ENCODE measurements at regions not wholly inside any gene's neighbourhood (a gene's known extent, or its start where the extent isn't known, plus 50 kb on each side); places are given as distances from the start of the nearest gene placed in this dataset.

- Histone ChIP-seq H3K4me3 (no peak overlapping the region), H3K4me1 (peaks cover 0 to 4% (median 0%) of the 10 kb centered on the region in 4 donors), H3K36me3 (no peaks in the 10 kb centered on the region), H3K27ac (no peak overlapping the region), H3K27me3 (no peaks in the 10 kb centered on the region), H3K9me3 (no peaks in the 10 kb centered on the region)
- DNase-seq: no peak
- WGBS, 2 donors (ENCODE audit: low coverage in 1 of 2): 91% methylated on average over 17 of the region's 17 CpGs; no CpG with 5 or more reads in 1 of the 2 donors
- intact Hi-C loops (cut with DNase I; ENCODE audit: low total_unique reads): loop anchor here (5.0 kb wide), 1 partner anchor 554 kb away; no protein-coding TSS in a partner anchor
- in situ Hi-C loops (cut with MboI; ENCODE audit: low pct_ligation_motif_present in 1 of 4, low pct_unique_long_range_greater_than_20kb in 1 of 4, low sequenced_read_pairs in 3 of 4): loop anchor here in 2 of 4 donors (25.0 kb wide), 1 partner anchor 1639 kb away; no protein-coding TSS in a partner anchor
- no peak for TF ChIP-seq EP300 (IDR thresholded peaks at IDR 0.05; ENCODE audit: low read depth)
- no peak for TF ChIP-seq POLR2AphosphoS5 (IDR thresholded peaks at IDR 0.05)
- TF ChIP-seq POLR2A (IDR thresholded peaks at IDR 0.05): no peak
- no peak for TF ChIP-seq CTCF (IDR thresholded peaks at IDR 0.05)
Observed at GRCh38 chr1:50326026-50326425, 97.2 kb downstream of the DMRTA2 start.

- Histone ChIP-seq H3K27me3 (no peaks in the 10 kb centered on the region), H3K9me3 (no peaks in the 10 kb centered on the region), H3K36me3 (no peaks in the 10 kb centered on the region), H3K4me3 (no peak overlapping the region), H3K27ac (no peak overlapping the region), H3K4me1 (no peaks in the 10 kb centered on the region)
- no peak for TF ChIP-seq CTCF (IDR thresholded peaks at IDR 0.05)
- TF ChIP-seq EP300 (IDR thresholded peaks at IDR 0.05; ENCODE audit: low read depth): no peak
- TF ChIP-seq POLR2A (IDR thresholded peaks at IDR 0.05): no peak
- TF ChIP-seq POLR2AphosphoS5 (IDR thresholded peaks at IDR 0.05): no peak
- 68 to 81% methylated on average over 2 of the region's 2 CpGs for WGBS, 2 donors (ENCODE audit: low coverage in 1 of 2)
- no peak for DNase-seq
- in situ Hi-C loops (cut with MboI; ENCODE audit: low pct_ligation_motif_present in 1 of 4, low pct_unique_long_range_greater_than_20kb in 1 of 4, low sequenced_read_pairs in 3 of 4) (no loop called here), intact Hi-C loops (cut with DNase I; ENCODE audit: low total_unique reads) (no loop called here)
Observed at GRCh38 chr1:50322579-50322978, 100.7 kb downstream of the DMRTA2 start.

- Histone ChIP-seq H3K9me3 (no peaks in the 10 kb centered on the region), H3K27ac (no peak overlapping the region), H3K4me1 (no peaks in the 10 kb centered on the region), H3K27me3 (no peaks in the 10 kb centered on the region), H3K4me3 (no peak overlapping the region), H3K36me3 (no peaks in the 10 kb centered on the region)
- TF ChIP-seq POLR2AphosphoS5 (IDR thresholded peaks at IDR 0.05): no peak
- TF ChIP-seq POLR2A (IDR thresholded peaks at IDR 0.05): no peak
- TF ChIP-seq CTCF (IDR thresholded peaks at IDR 0.05): no peak
- no peak for TF ChIP-seq EP300 (IDR thresholded peaks at IDR 0.05; ENCODE audit: low read depth)
- in situ Hi-C loops (cut with MboI; ENCODE audit: low pct_ligation_motif_present in 1 of 4, low pct_unique_long_range_greater_than_20kb in 1 of 4, low sequenced_read_pairs in 3 of 4): no loop called here
- no peak for DNase-seq
- intact Hi-C loops (cut with DNase I; ENCODE audit: low total_unique reads): no loop called here
Observed at GRCh38 chr1:50318428-50318827, 104.8 kb downstream of the DMRTA2 start.

- TF ChIP-seq EP300 (IDR thresholded peaks at IDR 0.05; ENCODE audit: low read depth) (no peak), CTCF (IDR thresholded peaks at IDR 0.05) (no peak), POLR2A (IDR thresholded peaks at IDR 0.05) (no peak), POLR2AphosphoS5 (IDR thresholded peaks at IDR 0.05) (no peak)
- intact Hi-C loops (cut with DNase I; ENCODE audit: low total_unique reads) (no loop called here), in situ Hi-C loops (cut with MboI; ENCODE audit: low pct_ligation_motif_present in 1 of 4, low pct_unique_long_range_greater_than_20kb in 1 of 4, low sequenced_read_pairs in 3 of 4) (no loop called here)
- Histone ChIP-seq H3K4me3 (no peak overlapping the region), H3K27ac (no peak overlapping the region), H3K9me3 (no peaks in the 10 kb centered on the region), H3K27me3 (no peaks in the 10 kb centered on the region), H3K4me1 (no peaks in the 10 kb centered on the region), H3K36me3 (no peaks in the 10 kb centered on the region)
- WGBS, 2 donors (ENCODE audit: low coverage in 1 of 2): 20 to 72% methylated on average over 2 to 6 of the region's 6 CpGs
- DNase-seq: no peak
Observed at GRCh38 chr1:50308878-50309277, 114.4 kb downstream of the DMRTA2 start.
